ENCODE measurements at regions not wholly inside any gene's neighbourhood (a gene's known extent, or its start where the extent isn't known, plus 50 kb on each side); places are given as distances from the start of the nearest gene placed in this dataset.
"Not testable (repeated sequence)": the region's sequence is repeated elsewhere in the genome, so short reads cannot be mapped to it uniquely, and the experiment has no call there.

DNA sequence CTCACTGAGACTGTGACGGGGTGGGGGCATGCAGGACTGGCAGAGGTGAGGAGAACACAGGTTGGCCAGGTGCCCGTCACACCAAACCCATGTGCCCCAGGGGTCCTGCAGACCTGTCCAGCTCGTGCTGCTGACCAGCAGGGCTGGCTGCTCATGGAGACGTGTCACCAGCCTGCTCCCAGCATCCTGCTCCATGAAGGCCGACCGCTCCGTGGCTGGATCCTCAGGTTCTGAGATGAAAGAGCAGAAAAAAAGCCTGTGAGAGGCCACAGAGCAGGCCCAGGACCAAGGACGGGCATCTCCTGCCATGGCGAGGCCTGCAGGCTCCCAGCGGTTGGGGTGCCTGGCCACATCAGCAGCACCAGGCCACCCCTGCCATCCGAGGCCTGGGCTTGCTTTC, 71.7 kb upstream of the DRD5 start:
- no peak overlapping the region for H3K4me3 ChIP-seq (ENCODE audit: low read depth, low read length)
- TF ChIP-seq, protein P1, sequence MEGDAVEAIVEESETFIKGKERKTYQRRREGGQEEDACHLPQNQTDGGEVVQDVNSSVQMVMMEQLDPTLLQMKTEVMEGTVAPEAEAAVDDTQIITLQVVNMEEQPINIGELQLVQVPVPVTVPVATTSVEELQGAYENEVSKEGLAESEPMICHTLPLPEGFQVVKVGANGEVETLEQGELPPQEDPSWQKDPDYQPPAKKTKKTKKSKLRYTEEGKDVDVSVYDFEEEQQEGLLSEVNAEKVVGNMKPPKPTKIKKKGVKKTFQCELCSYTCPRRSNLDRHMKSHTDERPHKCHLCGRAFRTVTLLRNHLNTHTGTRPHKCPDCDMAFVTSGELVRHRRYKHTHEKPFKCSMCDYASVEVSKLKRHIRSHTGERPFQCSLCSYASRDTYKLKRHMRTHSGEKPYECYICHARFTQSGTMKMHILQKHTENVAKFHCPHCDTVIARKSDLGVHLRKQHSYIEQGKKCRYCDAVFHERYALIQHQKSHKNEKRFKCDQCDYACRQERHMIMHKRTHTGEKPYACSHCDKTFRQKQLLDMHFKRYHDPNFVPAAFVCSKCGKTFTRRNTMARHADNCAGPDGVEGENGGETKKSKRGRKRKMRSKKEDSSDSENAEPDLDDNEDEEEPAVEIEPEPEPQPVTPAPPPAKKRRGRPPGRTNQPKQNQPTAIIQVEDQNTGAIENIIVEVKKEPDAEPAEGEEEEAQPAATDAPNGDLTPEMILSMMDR (IDR thresholded peaks at IDR 0.05; ENCODE audit: borderline replicate concordance, insufficient read depth, low read depth, low read length), result no peak

DNA sequence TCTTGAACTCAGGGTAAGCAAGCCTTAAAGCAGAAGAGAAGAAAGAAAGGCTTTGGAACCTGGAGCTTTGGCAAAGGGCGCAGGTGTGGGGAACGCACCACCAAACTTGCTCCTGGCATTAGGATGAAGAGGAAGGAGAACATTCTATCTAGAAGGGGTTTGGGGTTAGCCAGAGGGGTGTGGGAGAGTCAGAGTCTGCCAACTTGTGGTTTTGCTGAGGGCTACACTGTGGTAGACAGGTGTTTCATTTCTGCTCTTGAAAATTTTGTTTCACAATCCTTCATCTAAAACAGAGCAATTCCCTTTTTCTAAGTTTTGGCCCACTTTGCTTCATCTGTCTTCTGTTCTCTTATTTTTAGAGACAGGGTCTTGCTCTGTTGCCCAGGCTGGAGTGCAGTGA, 66.2 kb upstream of the DRD5 start:
- not testable (repeated sequence) for H3K4me3 ChIP-seq (ENCODE audit: low read depth, low read length)

DNA sequence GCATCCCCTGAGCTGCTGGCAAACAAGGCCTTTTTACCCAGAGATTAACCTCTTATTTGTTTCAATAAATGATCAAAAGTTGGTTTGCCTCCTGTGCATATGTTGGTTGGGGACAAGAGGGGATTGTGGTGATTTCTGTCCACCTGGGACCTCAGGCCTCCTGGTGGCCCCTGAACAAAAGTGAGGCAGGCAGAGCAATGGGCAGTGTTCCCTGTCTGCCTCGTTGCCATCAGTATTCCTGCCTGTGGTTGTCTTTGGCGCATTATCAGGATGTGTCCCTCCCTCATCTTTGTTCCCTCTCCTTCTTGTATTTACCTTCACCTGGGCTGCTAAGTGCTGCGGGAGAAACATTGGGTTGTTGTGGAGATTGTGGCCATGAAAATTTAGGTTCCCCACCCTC, 65.3 kb upstream of the DRD5 start:
- TF ChIP-seq, protein P1 (IDR thresholded peaks at IDR 0.05; ENCODE audit: borderline replicate concordance, insufficient read depth, low read depth, low read length), result no peak
- no peak overlapping the region for H3K4me3 ChIP-seq (ENCODE audit: low read depth, low read length)

DNA sequence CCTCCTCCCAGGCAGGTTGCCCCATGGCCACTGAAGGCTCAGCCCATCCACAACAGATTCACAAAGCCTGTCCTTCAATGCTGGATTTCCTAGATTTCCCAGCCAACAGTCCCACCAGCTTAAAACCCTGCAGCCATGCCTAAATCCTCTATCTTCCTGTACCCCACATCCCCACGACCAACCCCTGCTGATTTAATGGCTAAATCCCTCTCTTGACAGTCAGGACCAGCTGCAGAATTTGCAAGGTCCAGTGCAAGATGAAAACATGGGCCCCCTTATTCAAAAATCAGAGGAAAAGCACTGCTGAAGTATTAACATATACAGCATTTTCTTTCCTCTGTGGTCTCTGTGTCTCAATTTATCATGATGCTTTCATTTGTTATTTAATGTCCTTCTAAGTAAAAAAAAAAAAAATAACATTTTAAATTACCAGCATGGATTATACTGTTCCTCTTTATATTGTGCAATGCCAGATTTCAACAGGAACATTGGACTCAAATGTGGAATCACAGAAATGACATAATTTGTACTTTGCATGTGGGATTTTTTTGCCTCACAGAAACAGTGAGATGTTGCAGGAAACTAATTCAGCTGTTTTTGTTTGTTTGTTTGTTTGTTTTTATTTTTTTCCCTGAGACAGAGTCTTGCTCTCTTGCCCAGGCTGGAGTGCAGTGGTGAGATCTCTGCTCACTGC, 63.0 kb upstream of the DRD5 start:
- not testable (repeated sequence) for H3K4me3 ChIP-seq (ENCODE audit: low read depth, low read length)

DNA sequence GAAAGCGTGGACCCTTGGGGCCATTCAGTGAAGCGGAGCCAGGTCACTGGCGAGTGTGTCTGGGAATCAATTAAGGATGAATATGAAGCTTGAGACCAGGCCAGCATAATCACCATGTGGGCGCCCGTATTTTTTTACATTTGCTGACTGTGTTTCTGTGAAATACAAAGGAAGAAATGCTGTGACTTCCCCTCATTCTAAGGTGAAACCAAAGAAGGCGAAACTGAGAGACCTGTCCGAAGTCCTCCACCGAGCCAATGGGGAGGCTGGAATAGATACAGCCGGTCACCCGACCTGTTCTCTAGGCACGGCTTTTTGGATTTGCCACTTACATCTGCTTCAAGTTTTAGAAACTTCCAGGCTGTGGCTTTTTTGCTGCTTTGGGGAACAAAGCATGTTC, 59.3 kb upstream of the DRD5 start:
- not testable (repeated sequence) for H3K4me3 ChIP-seq (ENCODE audit: low read depth, low read length)

All from GM12875 (cell line).